Hematopoietic multipotent progenitor cell treated with erythropoietin and hydrocortisone succinate and interleukin-3 and kit ligand, for 17 days (in vitro differentiated cells): ENCODE measurements at regions not wholly inside any gene's neighbourhood (a gene's known extent, or its start where the extent isn't known, plus 50 kb on each side); places are given as distances from the start of the nearest gene placed in this dataset.

Experiments
- DNase-seq: peaks from one replicate; pipeline ENCODE4 v3.0.0-alpha.2; 2015; ENCODE audit warnings: low spot score

- DNase-seq: no peak
These were observed 122.1 kb upstream of the TPRG1 start for GRCh38 chr3:189049458-189050236.

- DNase-seq: no peak
These were observed 118.4 kb upstream of the TPRG1 start for GRCh38 chr3:189053322-189053721.

GRCh38 chr3:189056646-189057335, 115.0 kb upstream of the TPRG1 start:
- no peak for DNase-seq

- DNase-seq: no peak
These were observed 114.4 kb upstream of the TPRG1 start for GRCh38 chr3:189057369-189057768.

GRCh38 chr3:189058071-189058470, 113.7 kb upstream of the TPRG1 start:
- no peak for DNase-seq

- DNase-seq: no peak
These were observed 100.8 kb upstream of the TPRG1 start for GRCh38 chr3:189070965-189071364.

- DNase-seq: no peak
These were observed 100.3 kb upstream of the TPRG1 start for GRCh38 chr3:189071446-189071845.

GRCh38 chr3:189076449-189076848, 95.3 kb upstream of the TPRG1 start:
- DNase-seq: no peak

GRCh38 chr3:189080745-189081144, 91.0 kb upstream of the TPRG1 start:
- no peak for DNase-seq

- DNase-seq: no peak
These were observed 88.9 kb upstream of the TPRG1 start for GRCh38 chr3:189082666-189083427.

- DNase-seq: no peak
These were observed 87.2 kb upstream of the TPRG1 start for GRCh38 chr3:189084620-189085019.

- DNase-seq: no peak
These were observed 79.2 kb upstream of the TPRG1 start for GRCh38 chr3:189092547-189092946.

- DNase-seq: no peak
These were observed 77.2 kb upstream of the TPRG1 start for GRCh38 chr3:189094539-189094938.

GRCh38 chr3:189096092-189096491, 75.7 kb upstream of the TPRG1 start:
- DNase-seq: no peak

- DNase-seq: no peak
These were observed 72.7 kb upstream of the TPRG1 start for GRCh38 chr3:189099031-189099471.

- no peak for DNase-seq
These were observed 72.1 kb upstream of the TPRG1 start for GRCh38 chr3:189099505-189100290.

GRCh38 chr3:189100866-189101265, 70.9 kb upstream of the TPRG1 start:
- DNase-seq: no peak

- no peak for DNase-seq
These were observed 70.2 kb upstream of the TPRG1 start for GRCh38 chr3:189101594-189101993.

GRCh38 chr3:189103208-189103607, 68.6 kb upstream of the TPRG1 start:
- no peak for DNase-seq

- no peak for DNase-seq
These were observed 63.7 kb upstream of the TPRG1 start for GRCh38 chr3:189108067-189108466.

- no peak for DNase-seq
These were observed 63.0 kb upstream of the TPRG1 start for GRCh38 chr3:189108735-189109134.

- no peak for DNase-seq
These were observed 62.6 kb upstream of the TPRG1 start for GRCh38 chr3:189109145-189109544.
